ENCODE measurements at regions not wholly inside any gene's neighbourhood (a gene's known extent, or its start where the extent isn't known, plus 50 kb on each side); places are given as distances from the start of the nearest gene placed in this dataset.

DNA sequence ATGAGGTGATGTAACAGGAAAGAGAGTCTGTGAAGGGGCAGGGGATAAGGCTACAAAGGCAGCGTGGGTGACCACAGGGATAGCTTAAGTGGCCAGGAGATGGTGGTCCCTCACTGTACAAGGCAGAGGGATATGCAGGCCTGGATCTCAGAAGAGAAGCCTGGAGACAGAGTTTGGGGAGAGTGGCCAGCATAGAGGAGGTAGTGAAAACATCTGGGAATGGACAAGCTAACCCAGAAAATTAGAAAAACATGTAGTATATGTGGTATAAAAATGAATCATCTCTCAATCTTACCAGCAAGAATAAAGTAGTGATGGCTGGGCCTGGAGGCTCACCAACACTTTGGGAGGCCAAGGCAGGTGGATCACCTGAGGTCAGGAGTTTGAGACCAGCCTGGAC is 349.2 kb upstream of the KLF4 start:
- TF ChIP-seq POLR2AphosphoS5 (IDR thresholded peaks at IDR 0.05) (no peak), POLR2A (IDR thresholded peaks at IDR 0.05) (no peak), EP300 (IDR thresholded peaks at IDR 0.05) (no peak)
- TF ChIP-seq, protein P1, sequence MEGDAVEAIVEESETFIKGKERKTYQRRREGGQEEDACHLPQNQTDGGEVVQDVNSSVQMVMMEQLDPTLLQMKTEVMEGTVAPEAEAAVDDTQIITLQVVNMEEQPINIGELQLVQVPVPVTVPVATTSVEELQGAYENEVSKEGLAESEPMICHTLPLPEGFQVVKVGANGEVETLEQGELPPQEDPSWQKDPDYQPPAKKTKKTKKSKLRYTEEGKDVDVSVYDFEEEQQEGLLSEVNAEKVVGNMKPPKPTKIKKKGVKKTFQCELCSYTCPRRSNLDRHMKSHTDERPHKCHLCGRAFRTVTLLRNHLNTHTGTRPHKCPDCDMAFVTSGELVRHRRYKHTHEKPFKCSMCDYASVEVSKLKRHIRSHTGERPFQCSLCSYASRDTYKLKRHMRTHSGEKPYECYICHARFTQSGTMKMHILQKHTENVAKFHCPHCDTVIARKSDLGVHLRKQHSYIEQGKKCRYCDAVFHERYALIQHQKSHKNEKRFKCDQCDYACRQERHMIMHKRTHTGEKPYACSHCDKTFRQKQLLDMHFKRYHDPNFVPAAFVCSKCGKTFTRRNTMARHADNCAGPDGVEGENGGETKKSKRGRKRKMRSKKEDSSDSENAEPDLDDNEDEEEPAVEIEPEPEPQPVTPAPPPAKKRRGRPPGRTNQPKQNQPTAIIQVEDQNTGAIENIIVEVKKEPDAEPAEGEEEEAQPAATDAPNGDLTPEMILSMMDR (IDR thresholded peaks at IDR 0.05): no peak
- no peaks in the 10 kb centered on the region for H3K36me3 ChIP-seq
- H3K4me1 ChIP-seq: no peaks in the 10 kb centered on the region
- H3K27ac ChIP-seq: no peak overlapping the region
- intact Hi-C loops (cut with DNase I; ENCODE audit: low total_unique reads): no loop called here
- WGBS, 5 donors: 58 to 100% (median 87%) methylated on average over 1 of the region's 1 CpG
- H3K9me3 ChIP-seq: no peaks in the 10 kb centered on the region
- no peak for DNase-seq
- no peaks in the 10 kb centered on the region for H3K27me3 ChIP-seq
- no peak overlapping the region for H3K4me3 ChIP-seq

DNA sequence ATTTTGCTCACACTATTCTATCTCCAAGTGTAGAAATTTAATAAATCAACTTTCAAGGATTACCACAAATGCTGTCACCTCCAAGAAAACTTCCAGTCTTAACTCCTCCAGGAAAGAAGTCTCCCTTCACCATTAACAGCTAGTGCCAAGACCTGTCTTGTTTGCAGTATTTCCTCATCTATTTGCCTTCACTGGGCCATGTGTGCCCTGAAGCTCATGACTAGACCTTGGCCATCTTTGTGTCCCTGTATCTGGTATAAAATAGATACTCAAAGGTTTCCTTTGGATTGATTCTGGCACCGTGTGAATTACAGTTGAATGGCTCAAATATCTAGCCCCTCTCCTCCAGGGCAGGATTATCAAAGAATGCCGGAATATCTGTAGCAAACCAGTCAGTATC is 346.7 kb upstream of the KLF4 start:
- intact Hi-C loops (cut with DNase I; ENCODE audit: low total_unique reads): no loop called here
- no peak overlapping the region for H3K4me3 ChIP-seq
- H3K27me3 ChIP-seq: no peaks in the 10 kb centered on the region
- DNase-seq: no peak
- no peaks in the 10 kb centered on the region for H3K36me3 ChIP-seq
- no peaks in the 10 kb centered on the region for H3K9me3 ChIP-seq
- 88 to 100% (median 90%) methylated on average over 2 of the region's 2 CpGs for WGBS, 5 donors
- no peak for TF ChIP-seq POLR2A (IDR thresholded peaks at IDR 0.05)
- no peak for TF ChIP-seq POLR2AphosphoS5 (IDR thresholded peaks at IDR 0.05)
- TF ChIP-seq, protein P1 (IDR thresholded peaks at IDR 0.05): no peak
- no peak for TF ChIP-seq EP300 (IDR thresholded peaks at IDR 0.05)
- H3K4me1 ChIP-seq: no peaks in the 10 kb centered on the region
- no peak overlapping the region for H3K27ac ChIP-seq

DNA sequence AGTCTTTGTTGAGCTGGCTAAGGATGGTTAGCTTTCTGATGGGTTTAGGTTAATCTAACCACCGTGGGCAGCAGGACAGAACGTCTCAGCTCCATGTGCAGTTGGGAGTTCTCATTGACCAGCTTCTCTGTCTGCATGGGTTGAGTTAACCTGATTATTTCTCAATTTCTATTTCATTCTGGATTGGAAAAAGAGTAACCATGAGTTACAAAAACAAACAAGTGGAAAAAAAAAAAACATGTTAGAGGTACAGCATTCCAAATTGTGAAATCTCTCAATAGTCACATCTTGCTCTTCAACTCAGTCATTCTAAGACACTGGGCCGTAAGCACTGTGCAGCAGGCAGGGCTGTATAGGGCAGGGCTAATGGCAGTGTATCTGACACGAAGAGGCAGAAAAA is 343.7 kb upstream of the KLF4 start:
- Histone ChIP-seq H3K27ac (no peak overlapping the region), H3K4me3 (no peak overlapping the region), H3K4me1 (no peaks in the 10 kb centered on the region), H3K27me3 (no peaks in the 10 kb centered on the region), H3K36me3 (no peaks in the 10 kb centered on the region), H3K9me3 (peaks cover 0 to 7% (median 2%) of the 10 kb centered on the region in 4 donors)
- TF ChIP-seq POLR2AphosphoS5 (IDR thresholded peaks at IDR 0.05): no peak
- TF ChIP-seq EP300 (IDR thresholded peaks at IDR 0.05): no peak
- DNase-seq: no peak
- intact Hi-C loops (cut with DNase I; ENCODE audit: low total_unique reads): no loop called here
- 83 to 95% (median 89%) methylated on average over 4 of the region's 4 CpGs for WGBS, 5 donors

DNA sequence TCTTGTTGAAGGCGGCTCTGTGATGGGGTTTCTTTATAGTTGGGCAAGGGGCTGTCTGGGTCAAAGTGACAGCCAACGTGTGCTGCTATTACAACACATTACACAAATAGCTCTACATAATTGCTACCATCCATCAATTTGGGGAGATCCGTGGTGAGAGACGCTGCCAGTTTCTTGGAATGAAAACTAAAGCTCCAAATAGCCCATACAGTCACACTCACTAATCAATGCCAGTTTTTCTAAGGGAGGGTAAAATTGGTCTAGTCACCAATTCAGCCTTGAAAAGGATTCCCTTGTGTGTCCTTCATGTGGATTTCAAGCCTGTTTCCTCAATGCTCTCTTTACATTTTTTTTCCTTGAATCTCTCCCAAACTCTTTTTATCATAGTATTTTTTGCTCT is 343.3 kb upstream of the KLF4 start:
- Histone ChIP-seq H3K27me3 (no peaks in the 10 kb centered on the region), H3K36me3 (no peaks in the 10 kb centered on the region), H3K27ac (no peak overlapping the region), H3K4me3 (no peak overlapping the region), H3K4me1 (no peaks in the 10 kb centered on the region), H3K9me3 (peaks cover 0 to 7% (median 2%) of the 10 kb centered on the region in 4 donors)
- WGBS, 5 donors: 71 to 84% (median 80%) methylated on average over 4 of the region's 4 CpGs
- no peak for TF ChIP-seq EP300 (IDR thresholded peaks at IDR 0.05)
- TF ChIP-seq, protein P1 (IDR thresholded peaks at IDR 0.05): no peak
- TF ChIP-seq POLR2A (IDR thresholded peaks at IDR 0.05): no peak
- no peak for TF ChIP-seq POLR2AphosphoS5 (IDR thresholded peaks at IDR 0.05)
- no peak for DNase-seq
- intact Hi-C loops (cut with DNase I; ENCODE audit: low total_unique reads): no loop called here

DNA sequence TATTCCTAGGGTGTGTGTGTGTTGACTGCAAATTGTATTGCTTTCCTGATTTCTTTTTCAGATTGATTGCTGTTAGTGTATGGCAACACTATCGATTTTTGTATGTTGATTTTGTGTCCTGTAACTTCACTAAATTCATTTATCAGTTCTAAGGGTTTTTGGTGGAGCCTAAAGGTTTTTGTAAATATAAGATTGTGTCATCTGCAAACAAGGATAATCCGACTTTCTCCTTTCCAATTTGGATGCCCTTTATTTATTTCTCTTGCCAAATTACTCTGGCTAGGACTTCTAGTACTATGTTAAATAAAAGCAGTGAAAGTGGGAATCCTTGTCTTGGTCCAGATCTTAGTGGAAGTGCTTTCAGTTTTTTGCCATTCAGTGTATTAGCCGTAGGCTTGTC is 340.9 kb upstream of the KLF4 start:
- TF ChIP-seq POLR2A (IDR thresholded peaks at IDR 0.05) (no peak), EP300 (IDR thresholded peaks at IDR 0.05) (no peak), POLR2AphosphoS5 (IDR thresholded peaks at IDR 0.05) (no peak)
- TF ChIP-seq, protein P1 (IDR thresholded peaks at IDR 0.05): no peak
- WGBS, 5 donors: 46 to 64% (median 54%) methylated on average over 3 of the region's 3 CpGs
- no peaks in the 10 kb centered on the region for H3K4me1 ChIP-seq
- H3K9me3 ChIP-seq: peaks cover 0 to 7% (median 3%) of the 10 kb centered on the region in 4 donors
- H3K36me3 ChIP-seq: no peaks in the 10 kb centered on the region
- no peak overlapping the region for H3K27ac ChIP-seq
- intact Hi-C loops (cut with DNase I; ENCODE audit: low total_unique reads): no loop called here
- no peak for DNase-seq
- H3K27me3 ChIP-seq: no peaks in the 10 kb centered on the region
- no peak overlapping the region for H3K4me3 ChIP-seq
